SK-N-SH treated with all-trans-retinoic acid at 6 μM for 48 hours (cell line): ENCODE measurements at regions not wholly inside any gene's neighbourhood (a gene's known extent, or its start where the extent isn't known, plus 50 kb on each side); places are given as distances from the start of the nearest gene placed in this dataset.
"Not testable (repeated sequence)": the region's sequence is repeated elsewhere in the genome, so short reads cannot be mapped to it uniquely, and the experiment has no call there.

Experiments used
- ARNTL ChIP-seq: fragments of 450-650 bp; formaldehyde crosslinking; IDR thresholded peaks from 2 replicates; pipeline ENCODE4 v1.5.0; 2020; ENCODE audit warnings: low read depth, mild to moderate bottlenecking, moderate library complexity, borderline replicate concordance
- BACH2 ChIP-seq: fragments of 250-450 bp; sonication (Bioruptor Pico); IDR thresholded peaks from 2 replicates; pipeline ENCODE4 v1.9.0; 2021; ENCODE audit warnings: mild to moderate bottlenecking, borderline replicate concordance
- CREB5 ChIP-seq: fragments of 250-450 bp; sonication (Bioruptor Pico); IDR thresholded peaks from 2 replicates; pipeline ENCODE4 v1.5.1; 2020; ENCODE audit warnings: low read depth, mild to moderate bottlenecking, moderate library complexity
- CSDC2 ChIP-seq: fragments of 250-450 bp; sonication (Bioruptor Pico); IDR thresholded peaks from 2 replicates; pipeline ENCODE4 v1.5.0; 2020; ENCODE audit warnings: mild to moderate bottlenecking, moderate library complexity
- GLIS3 ChIP-seq: fragments of 250-450 bp; sonication (Bioruptor Pico); IDR thresholded peaks from 2 replicates; pipeline ENCODE4 v1.5.0; 2020; ENCODE audit warnings: mild to moderate bottlenecking, moderate library complexity
- OSR1 ChIP-seq: fragments of 250-450 bp; sonication (Bioruptor Pico); IDR thresholded peaks from 2 replicates; pipeline ENCODE4 v1.8.0; 2022; ENCODE audit warnings: moderate library complexity, mild to moderate bottlenecking, inconsistent platforms
- POU6F1 ChIP-seq: fragments of 250-450 bp; sonication (Bioruptor Pico); IDR thresholded peaks from 2 replicates; pipeline ENCODE4 v1.8.0; 2021; ENCODE audit warnings: low read depth, mild to moderate bottlenecking, moderate library complexity, borderline replicate concordance
- RARB ChIP-seq: fragments of 250-450 bp; sonication (Bioruptor Pico); IDR thresholded peaks from 2 replicates; pipeline ENCODE4 v1.8.0; 2021; ENCODE audit warnings: mild to moderate bottlenecking, moderate library complexity
- ZFP3 ChIP-seq: fragments of 250-450 bp; sonication (Bioruptor Pico); IDR thresholded peaks from 2 replicates; pipeline ENCODE4 v1.5.0; 2020; ENCODE audit warnings: mild to moderate bottlenecking, moderate library complexity
- ZFP30 ChIP-seq: fragments of 450-650 bp; formaldehyde crosslinking; IDR thresholded peaks from 2 replicates; pipeline ENCODE4 v1.5.0; 2022; ENCODE audit warnings: mild to moderate bottlenecking, moderate library complexity
- ZNF565 ChIP-seq: fragments of 450-650 bp; formaldehyde crosslinking; conservative IDR thresholded peaks from 2 replicates; pipeline ENCODE4 v1.5.0; 2020; ENCODE audit warnings: low read depth, mild to moderate bottlenecking, moderate library complexity
- TF ChIP-seq, protein P1 (sequence below): fragments of 250-450 bp; sonication (Bioruptor Pico); IDR thresholded peaks from 2 replicates; pipeline ENCODE4 v1.8.0; 2020; ENCODE audit warnings: mild to moderate bottlenecking, moderate library complexity, borderline replicate concordance

DNA sequence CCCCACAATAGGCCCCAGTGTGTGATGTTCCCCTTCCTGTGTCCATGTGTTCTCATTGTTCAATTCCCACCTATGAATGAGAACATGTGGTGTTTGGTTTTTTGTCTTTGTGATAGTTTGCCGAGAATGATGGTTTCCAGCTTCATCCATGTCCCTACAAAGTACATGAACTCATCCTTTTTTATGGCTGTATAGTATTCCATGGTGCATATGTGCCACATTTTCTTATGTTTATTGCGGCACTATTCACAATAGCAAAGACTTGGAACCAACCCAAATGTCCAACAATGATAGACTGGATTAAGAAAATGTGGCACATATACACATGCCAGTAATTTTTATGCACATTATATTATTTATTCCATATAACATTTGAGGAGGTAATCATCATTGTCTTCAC is 1743.6 kb upstream of the RAG2 start:
- TF ChIP-seq ZFP3 (CRISPR knock-in tag); ARNTL (CRISPR knock-in tag); CREB5 (CRISPR knock-in tag); ZNF565; OSR1 (CRISPR knock-in tag); ZFP30 (CRISPR knock-in tag); RARB; BACH2; GLIS3 (CRISPR knock-in tag); CSDC2 (CRISPR knock-in tag); POU6F1 (CRISPR knock-in tag): not testable (repeated sequence)
- TF ChIP-seq, protein P1, sequence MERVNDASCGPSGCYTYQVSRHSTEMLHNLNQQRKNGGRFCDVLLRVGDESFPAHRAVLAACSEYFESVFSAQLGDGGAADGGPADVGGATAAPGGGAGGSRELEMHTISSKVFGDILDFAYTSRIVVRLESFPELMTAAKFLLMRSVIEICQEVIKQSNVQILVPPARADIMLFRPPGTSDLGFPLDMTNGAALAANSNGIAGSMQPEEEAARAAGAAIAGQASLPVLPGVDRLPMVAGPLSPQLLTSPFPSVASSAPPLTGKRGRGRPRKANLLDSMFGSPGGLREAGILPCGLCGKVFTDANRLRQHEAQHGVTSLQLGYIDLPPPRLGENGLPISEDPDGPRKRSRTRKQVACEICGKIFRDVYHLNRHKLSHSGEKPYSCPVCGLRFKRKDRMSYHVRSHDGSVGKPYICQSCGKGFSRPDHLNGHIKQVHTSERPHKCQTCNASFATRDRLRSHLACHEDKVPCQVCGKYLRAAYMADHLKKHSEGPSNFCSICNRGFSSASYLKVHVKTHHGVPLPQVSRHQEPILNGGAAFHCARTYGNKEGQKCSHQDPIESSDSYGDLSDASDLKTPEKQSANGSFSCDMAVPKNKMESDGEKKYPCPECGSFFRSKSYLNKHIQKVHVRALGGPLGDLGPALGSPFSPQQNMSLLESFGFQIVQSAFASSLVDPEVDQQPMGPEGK (CRISPR knock-in tag): not testable (repeated sequence)
